ENCODE measurements at regions not wholly inside any gene's neighbourhood (a gene's known extent, or its start where the extent isn't known, plus 50 kb on each side); places are given as distances from the start of the nearest gene placed in this dataset.

DNA sequence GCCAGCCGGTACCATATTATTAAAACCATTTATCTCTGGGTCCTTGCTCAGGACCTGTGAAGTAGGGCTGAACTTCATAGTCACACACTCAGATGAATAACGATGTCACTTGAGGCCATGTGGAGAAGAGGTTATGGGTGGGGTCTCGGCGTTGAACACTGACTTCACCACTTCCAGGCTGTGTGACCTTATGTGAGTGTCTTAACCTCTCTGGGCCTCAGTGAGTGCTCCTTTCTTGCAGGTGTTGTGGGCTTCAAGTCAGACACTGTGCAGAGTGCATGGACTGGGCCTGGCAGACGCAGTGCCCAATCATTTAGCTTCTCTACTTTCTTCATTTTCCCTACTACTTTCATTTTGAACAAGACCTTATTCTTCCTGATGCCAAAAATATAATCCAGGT lies 278.8 kb downstream of the PBX3 start:
- intact Hi-C loops (cut with micrococcal nuclease) = no loop called here
- Histone ChIP-seq H3K27me3 (ENCODE audit: control insufficient read depth in 2 of 2, insufficient read depth in 2 of 2, low read length in 2 of 2) (peaks cover 3 to 10% of the 10 kb centered on the region in 2 experiments; a peak in 3 of 5 replicates), H3K4me2 (ENCODE audit: insufficient read depth, low read length) (no peak overlapping the region), H3K9me1 (ENCODE audit: control insufficient read depth, insufficient read depth, low read length) (no peaks in the 10 kb centered on the region), H3K4me3 (no peak overlapping the region), H2AFZ (ENCODE audit: low read depth, low read length) (no peak overlapping the region), H3K36me3 (ENCODE audit: control insufficient read depth, insufficient read depth, low read length) (no peaks in the 10 kb centered on the region), H3K9ac (ENCODE audit: insufficient read depth in 1 of 2, low read depth in 2 of 2, low read length in 2 of 2) (no peak overlapping the region), H3K79me2 (ENCODE audit: control insufficient read depth, insufficient read depth, low read length) (no peaks in the 10 kb centered on the region), H3K27ac (ENCODE audit: extremely low read depth, low read depth, low read length) (no peak overlapping the region), H3K9me3 (replicated peaks; ENCODE audit: control insufficient read depth, insufficient read depth, low read depth, low read length) (no peaks in the 10 kb centered on the region), H3K4me1 (replicated peaks in 1 of 2; ENCODE audit: control insufficient read depth in 2 of 2, insufficient read depth in 2 of 2, low read length in 2 of 2) (no peaks in the 10 kb centered on the region), H4K20me1 (replicated peaks; ENCODE audit: control insufficient read depth, insufficient read depth, low read length) (no peaks in the 10 kb centered on the region)
- ChIA-PET CTCF (ENCODE audit: low intra/inter-chr PET ratio) (no interaction called here), POLR2A (no interaction called here)
- ATAC-seq (no peak), DNase-seq (ENCODE audit: extremely low read depth in 1 of 4, low spot score in 3 of 4) (no peak), FAIRE-seq (no peak)
- BruUV-seq (replicated peaks) = no TSS peak
- WGBS (ENCODE audit: insufficient coverage, low coverage, missing lambda C conversion rate) = 4% methylated on average over 5 of the region's 5 CpGs
- in situ Hi-C loops (cut with MboI) = no loop called here
- TF ChIP-seq, protein P1, sequence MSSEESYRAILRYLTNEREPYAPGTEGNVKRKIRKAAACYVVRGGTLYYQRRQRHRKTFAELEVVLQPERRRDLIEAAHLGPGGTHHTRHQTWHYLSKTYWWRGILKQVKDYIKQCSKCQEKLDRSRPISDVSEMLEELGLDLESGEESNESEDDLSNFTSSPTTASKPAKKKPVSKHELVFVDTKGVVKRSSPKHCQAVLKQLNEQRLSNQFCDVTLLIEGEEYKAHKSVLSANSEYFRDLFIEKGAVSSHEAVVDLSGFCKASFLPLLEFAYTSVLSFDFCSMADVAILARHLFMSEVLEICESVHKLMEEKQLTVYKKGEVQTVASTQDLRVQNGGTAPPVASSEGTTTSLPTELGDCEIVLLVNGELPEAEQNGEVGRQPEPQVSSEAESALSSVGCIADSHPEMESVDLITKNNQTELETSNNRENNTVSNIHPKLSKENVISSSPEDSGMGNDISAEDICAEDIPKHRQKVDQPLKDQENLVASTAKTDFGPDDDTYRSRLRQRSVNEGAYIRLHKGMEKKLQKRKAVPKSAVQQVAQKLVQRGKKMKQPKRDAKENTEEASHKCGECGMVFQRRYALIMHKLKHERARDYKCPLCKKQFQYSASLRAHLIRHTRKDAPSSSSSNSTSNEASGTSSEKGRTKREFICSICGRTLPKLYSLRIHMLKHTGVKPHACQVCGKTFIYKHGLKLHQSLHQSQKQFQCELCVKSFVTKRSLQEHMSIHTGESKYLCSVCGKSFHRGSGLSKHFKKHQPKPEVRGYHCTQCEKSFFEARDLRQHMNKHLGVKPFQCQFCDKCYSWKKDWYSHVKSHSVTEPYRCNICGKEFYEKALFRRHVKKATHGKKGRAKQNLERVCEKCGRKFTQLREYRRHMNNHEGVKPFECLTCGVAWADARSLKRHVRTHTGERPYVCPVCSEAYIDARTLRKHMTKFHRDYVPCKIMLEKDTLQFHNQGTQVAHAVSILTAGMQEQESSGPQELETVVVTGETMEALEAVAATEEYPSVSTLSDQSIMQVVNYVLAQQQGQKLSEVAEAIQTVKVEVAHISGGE (CRISPR knock-in tag; IDR thresholded peaks at IDR 0.05) = no peak
- TF ChIP-seq IFI16 (CRISPR knock-in tag; IDR thresholded peaks at IDR 0.05) (no peak), HEY1 (CRISPR knock-in tag; IDR thresholded peaks at IDR 0.05; ENCODE audit: borderline replicate concordance) (no peak), MEF2A (IDR thresholded peaks at IDR 0.05; ENCODE audit: control insufficient read depth, low read depth, low read length) (no peak), PHF8 (IDR thresholded peaks at IDR 0.05; ENCODE audit: borderline replicate concordance, low read length) (no peak), ZFP36 (IDR thresholded peaks at IDR 0.05; ENCODE audit: low read depth, low read length, partially characterized antibody) (peak; percentile 79), RBM25 (IDR thresholded peaks at IDR 0.05; ENCODE audit: low read depth, low read length, severe bottlenecking) (peak; percentile 92), BCOR (IDR thresholded peaks at IDR 0.05) (peak; percentile 82), MCM3 (IDR thresholded peaks at IDR 0.05) (no peak), ZKSCAN3 (CRISPR knock-in tag; IDR thresholded peaks at IDR 0.05) (no peak), ZNF41 (CRISPR knock-in tag; conservative IDR thresholded peaks at IDR 0.05) (no peak), RFX7 (CRISPR knock-in tag; IDR thresholded peaks at IDR 0.05) (no peak), SPI1 (IDR thresholded peaks at IDR 0.05; ENCODE audit: borderline replicate concordance, low read depth, low read length) (no peak), SMARCA5 (IDR thresholded peaks at IDR 0.05) (0 out of 2 replicates have a peak, but pooled peaks have one; percentile 39), SAFB (IDR thresholded peaks at IDR 0.05; ENCODE audit: borderline replicate concordance, low read depth, low read length) (no peak), KDM1A (IDR thresholded peaks at IDR 0.05) (peak; percentile 11 to 51; a peak in 1 of 4 replicates), ZNF717 (CRISPR knock-in tag; IDR thresholded peaks at IDR 0.05) (no peak)
- TF ChIP-seq, protein P2, sequence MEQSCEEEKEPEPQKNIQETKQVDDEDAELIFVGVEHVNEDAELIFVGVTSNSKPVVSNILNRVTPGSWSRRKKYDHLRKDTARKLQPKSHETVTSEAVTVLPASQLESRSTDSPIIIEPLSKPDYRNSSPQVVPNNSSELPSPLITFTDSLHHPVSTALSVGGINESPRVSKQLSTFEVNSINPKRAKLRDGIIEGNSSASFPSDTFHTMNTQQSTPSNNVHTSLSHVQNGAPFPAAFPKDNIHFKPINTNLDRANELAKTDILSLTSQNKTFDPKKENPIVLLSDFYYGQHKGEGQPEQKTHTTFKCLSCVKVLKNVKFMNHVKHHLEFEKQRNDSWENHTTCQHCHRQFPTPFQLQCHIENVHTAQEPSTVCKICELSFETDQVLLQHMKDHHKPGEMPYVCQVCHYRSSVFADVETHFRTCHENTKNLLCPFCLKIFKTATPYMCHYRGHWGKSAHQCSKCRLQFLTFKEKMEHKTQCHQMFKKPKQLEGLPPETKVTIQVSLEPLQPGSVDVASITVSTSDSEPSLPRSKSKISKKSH (CRISPR knock-in tag; IDR thresholded peaks at IDR 0.05) = no peak
- TF ChIP-seq, protein P3, sequence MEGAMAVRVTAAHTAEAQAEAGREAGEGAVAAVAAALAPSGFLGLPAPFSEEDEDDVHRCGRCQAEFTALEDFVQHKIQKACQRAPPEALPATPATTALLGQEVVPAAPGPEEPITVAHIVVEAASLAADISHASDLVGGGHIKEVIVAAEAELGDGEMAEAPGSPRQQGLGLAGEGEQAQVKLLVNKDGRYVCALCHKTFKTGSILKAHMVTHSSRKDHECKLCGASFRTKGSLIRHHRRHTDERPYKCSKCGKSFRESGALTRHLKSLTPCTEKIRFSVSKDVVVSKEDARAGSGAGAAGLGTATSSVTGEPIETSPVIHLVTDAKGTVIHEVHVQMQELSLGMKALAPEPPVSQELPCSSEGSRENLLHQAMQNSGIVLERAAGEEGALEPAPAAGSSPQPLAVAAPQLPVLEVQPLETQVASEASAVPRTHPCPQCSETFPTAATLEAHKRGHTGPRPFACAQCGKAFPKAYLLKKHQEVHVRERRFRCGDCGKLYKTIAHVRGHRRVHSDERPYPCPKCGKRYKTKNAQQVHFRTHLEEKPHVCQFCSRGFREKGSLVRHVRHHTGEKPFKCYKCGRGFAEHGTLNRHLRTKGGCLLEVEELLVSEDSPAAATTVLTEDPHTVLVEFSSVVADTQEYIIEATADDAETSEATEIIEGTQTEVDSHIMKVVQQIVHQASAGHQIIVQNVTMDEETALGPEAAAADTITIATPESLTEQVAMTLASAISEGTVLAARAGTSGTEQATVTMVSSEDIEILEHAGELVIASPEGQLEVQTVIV (CRISPR knock-in tag; IDR thresholded peaks at IDR 0.05; ENCODE audit: borderline replicate concordance) = no peak

Measured in K562 (cell line).